ENCODE measurements at regions not wholly inside any gene's neighbourhood (a gene's known extent, or its start where the extent isn't known, plus 50 kb on each side); places are given as distances from the start of the nearest gene placed in this dataset.

- H3K36me3 Mint-ChIP-seq (ENCODE audit: low read depth) = no peaks in the 10 kb centered on the region
- DNase-seq (no peak), ATAC-seq (no peak)
- intact Hi-C loops (cut with micrococcal nuclease) = no loop called here
- ChIA-PET CTCF (no interaction called here), POLR2A (no interaction called here)
- no peak overlapping the region for H3K4me3 Mint-ChIP-seq
- no peak overlapping the region for H3K27ac Mint-ChIP-seq
- no peaks in the 10 kb centered on the region for H3K27me3 Mint-ChIP-seq
- H3K9me3 Mint-ChIP-seq = peaks cover 6% of the 10 kb centered on the region
- TF ChIP-seq, protein P1, sequence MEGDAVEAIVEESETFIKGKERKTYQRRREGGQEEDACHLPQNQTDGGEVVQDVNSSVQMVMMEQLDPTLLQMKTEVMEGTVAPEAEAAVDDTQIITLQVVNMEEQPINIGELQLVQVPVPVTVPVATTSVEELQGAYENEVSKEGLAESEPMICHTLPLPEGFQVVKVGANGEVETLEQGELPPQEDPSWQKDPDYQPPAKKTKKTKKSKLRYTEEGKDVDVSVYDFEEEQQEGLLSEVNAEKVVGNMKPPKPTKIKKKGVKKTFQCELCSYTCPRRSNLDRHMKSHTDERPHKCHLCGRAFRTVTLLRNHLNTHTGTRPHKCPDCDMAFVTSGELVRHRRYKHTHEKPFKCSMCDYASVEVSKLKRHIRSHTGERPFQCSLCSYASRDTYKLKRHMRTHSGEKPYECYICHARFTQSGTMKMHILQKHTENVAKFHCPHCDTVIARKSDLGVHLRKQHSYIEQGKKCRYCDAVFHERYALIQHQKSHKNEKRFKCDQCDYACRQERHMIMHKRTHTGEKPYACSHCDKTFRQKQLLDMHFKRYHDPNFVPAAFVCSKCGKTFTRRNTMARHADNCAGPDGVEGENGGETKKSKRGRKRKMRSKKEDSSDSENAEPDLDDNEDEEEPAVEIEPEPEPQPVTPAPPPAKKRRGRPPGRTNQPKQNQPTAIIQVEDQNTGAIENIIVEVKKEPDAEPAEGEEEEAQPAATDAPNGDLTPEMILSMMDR (IDR thresholded peaks at IDR 0.05) = no peak
- no peaks in the 10 kb centered on the region for H3K4me1 Mint-ChIP-seq (ENCODE audit: low read depth)
These were observed 762.7 kb upstream of the PHF14 start for GRCh38 chr7:10211016-10211415.

GRCh38 chr7:10211861-10212260 is 761.8 kb upstream of the PHF14 start:
- ChIA-PET CTCF (no interaction called here), POLR2A (no interaction called here)
- ATAC-seq (no peak), DNase-seq (no peak)
- H3K4me3 Mint-ChIP-seq = no peak overlapping the region
- intact Hi-C loops (cut with micrococcal nuclease) = no loop called here
- H3K27me3 Mint-ChIP-seq = no peaks in the 10 kb centered on the region
- H3K36me3 Mint-ChIP-seq (ENCODE audit: low read depth) = no peaks in the 10 kb centered on the region
- TF ChIP-seq, protein P1 (IDR thresholded peaks at IDR 0.05) = no peak
- peaks cover 6% of the 10 kb centered on the region for H3K9me3 Mint-ChIP-seq
- no peaks in the 10 kb centered on the region for H3K4me1 Mint-ChIP-seq (ENCODE audit: low read depth)
- H3K27ac Mint-ChIP-seq = no peak overlapping the region

DNA sequence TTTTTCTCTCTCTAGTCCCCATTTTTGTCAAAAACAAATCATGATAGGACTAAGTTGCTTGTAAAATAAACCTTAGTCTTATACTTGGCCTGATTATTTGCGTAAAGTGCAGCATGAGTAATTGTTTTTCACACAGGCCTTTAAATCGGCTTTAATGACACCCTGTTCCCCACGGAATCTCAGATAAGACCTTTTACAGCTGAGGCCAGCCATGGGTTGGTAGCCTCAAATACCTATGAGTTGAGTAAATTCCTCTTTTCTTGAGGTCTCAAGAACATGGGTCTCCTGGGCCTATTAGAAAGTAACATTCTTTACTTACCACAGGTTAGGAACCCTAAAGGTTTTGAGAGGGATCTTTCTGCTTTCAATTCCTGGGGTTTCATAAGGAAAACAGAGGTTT is 761.0 kb upstream of the PHF14 start:
- POLR2A ChIA-PET = no interaction called here
- CTCF ChIA-PET = no interaction called here
- H3K27me3 Mint-ChIP-seq = no peaks in the 10 kb centered on the region
- intact Hi-C loops (cut with micrococcal nuclease) = no loop called here
- no peak for ATAC-seq
- H3K36me3 Mint-ChIP-seq (ENCODE audit: low read depth) = no peaks in the 10 kb centered on the region
- H3K4me3 Mint-ChIP-seq = no peak overlapping the region
- DNase-seq = no peak
- H3K9me3 Mint-ChIP-seq = peaks cover 6% of the 10 kb centered on the region
- no peak overlapping the region for H3K27ac Mint-ChIP-seq
- TF ChIP-seq, protein P1 (IDR thresholded peaks at IDR 0.05) = no peak
- no peaks in the 10 kb centered on the region for H3K4me1 Mint-ChIP-seq (ENCODE audit: low read depth)

- ATAC-seq = no peak
- no peak for DNase-seq
- H3K27ac Mint-ChIP-seq = no peak overlapping the region
- no peaks in the 10 kb centered on the region for H3K36me3 Mint-ChIP-seq (ENCODE audit: low read depth)
- no peaks in the 10 kb centered on the region for H3K27me3 Mint-ChIP-seq
- peaks cover 6% of the 10 kb centered on the region for H3K9me3 Mint-ChIP-seq
- H3K4me3 Mint-ChIP-seq = no peak overlapping the region
- CTCF ChIA-PET = no interaction called here
- intact Hi-C loops (cut with micrococcal nuclease) = no loop called here
- POLR2A ChIA-PET = no interaction called here
- no peaks in the 10 kb centered on the region for H3K4me1 Mint-ChIP-seq (ENCODE audit: low read depth)
- TF ChIP-seq, protein P1 (IDR thresholded peaks at IDR 0.05) = no peak
These were observed 757.2 kb upstream of the PHF14 start for GRCh38 chr7:10216462-10216861.

DNA sequence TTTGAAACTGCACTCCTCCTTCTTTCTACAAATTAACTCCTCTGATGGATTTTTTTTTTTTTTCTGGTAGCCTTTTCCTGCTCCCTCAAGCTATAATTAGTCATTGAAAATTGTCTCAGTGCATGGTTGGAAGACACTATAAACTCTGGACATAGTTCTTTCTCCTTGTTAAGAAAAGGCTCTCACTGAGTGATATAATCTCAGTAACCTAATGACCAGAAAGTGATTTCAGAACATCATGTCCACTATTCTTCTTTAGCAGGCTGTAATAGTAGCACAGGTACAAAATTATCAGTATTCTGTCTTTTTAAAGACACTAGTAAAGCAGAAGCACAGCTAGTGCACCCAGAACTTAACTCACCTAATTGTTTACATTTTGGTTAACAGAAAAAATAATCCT is 752.6 kb upstream of the PHF14 start:
- no peaks in the 10 kb centered on the region for H3K27me3 Mint-ChIP-seq
- DNase-seq = no peak
- no peak for ATAC-seq
- H3K27ac Mint-ChIP-seq = no peak overlapping the region
- intact Hi-C loops (cut with micrococcal nuclease) = no loop called here
- no peaks in the 10 kb centered on the region for H3K9me3 Mint-ChIP-seq
- TF ChIP-seq, protein P1 (IDR thresholded peaks at IDR 0.05) = no peak
- ChIA-PET POLR2A (no interaction called here), CTCF (no interaction called here)
- H3K4me1 Mint-ChIP-seq (ENCODE audit: low read depth) = no peaks in the 10 kb centered on the region
- H3K36me3 Mint-ChIP-seq (ENCODE audit: low read depth) = no peaks in the 10 kb centered on the region
- H3K4me3 Mint-ChIP-seq = no peak overlapping the region
